PC-3 (cell line): ENCODE measurements at regions not wholly inside any gene's neighbourhood (a gene's known extent, or its start where the extent isn't known, plus 50 kb on each side); places are given as distances from the start of the nearest gene placed in this dataset.

Experiments used
- ATAC-seq: fragments of 200-7000 bp; cut with Tn5 transposase; 2 replicates; pipeline ENCODE4 v1.9.1; 2020; ENCODE audit warnings: mild to moderate bottlenecking, moderate library complexity
- BruUV-seq: library from RNA; stranded (reverse); fragments of 400-500 nt; replicated peaks from 2 replicates; lab custom pipeline; 2021; lab: Mats Ljungman, UMichigan
- CTCF ChIA-PET: fragments of 300-600 bp; sonication (Branson Sonifier 250); formaldehyde crosslinking; loops from one replicate; lab custom pipeline; 2022; ENCODE audit warnings: antibody characterized with exemption; lab: Charles Lee
- POLR2A ChIA-PET: fragments of 300-600 bp; sonication (Branson Sonifier 250); formaldehyde crosslinking; loops from one replicate; lab custom pipeline; 2022; ENCODE audit warnings: antibody characterized with exemption; ENCODE audit not compliant: unreplicated experiment; lab: Charles Lee
- DNase-seq: peaks from one replicate; pipeline ENCODE4 v3.0.0-alpha.2; 2015
- H2AFZ ChIP-seq: fragments of 300-600 bp; sonication (generic); 2 replicates; pipeline ENCODE4 v1.6.0; 2016; ENCODE audit warnings: antibody characterized with exemption, low read length
- H3F3A ChIP-seq: fragments of 300-600 bp; sonication (generic); one replicate; pipeline ENCODE4 v1.6.0; 2017; ENCODE audit warnings: antibody characterized with exemption, low read length, control low read depth, mild to moderate bottlenecking; ENCODE audit not compliant: unreplicated experiment
- H3K27ac ChIP-seq: fragments of 300-600 bp; sonication (generic); 2 replicates; pipeline ENCODE4 v1.5.1; 2016; ENCODE audit warnings: mild to moderate bottlenecking, low read length
- H3K27me3 ChIP-seq: fragments of 300-600 bp; sonication (generic); 2 replicates; pipeline ENCODE4 v1.6.1; 2016; ENCODE audit warnings: low read length, mixed read lengths
- H3K36me3 ChIP-seq: fragments of 300-600 bp; sonication (generic); 2 replicates; pipeline ENCODE4 v1.6.1; 2016; ENCODE audit warnings: low read depth, mixed run types, low read length, mixed read lengths
- H3K4me1 ChIP-seq: fragments of 300-600 bp; sonication (generic); 2 replicates; pipeline ENCODE4 v1.5.1; 2016; ENCODE audit warnings: low read length; ENCODE audit not compliant: insufficient read depth
- H3K4me2 ChIP-seq: fragments of 300-600 bp; sonication (generic); 2 replicates; pipeline ENCODE4 v1.6.0; 2016; ENCODE audit warnings: low read length
- H3K4me3 ChIP-seq: fragments of 300-600 bp; sonication (generic); 2 replicates; pipeline ENCODE4 v1.5.1; 2016; ENCODE audit warnings: mild to moderate bottlenecking, low read length, mixed read lengths
- H3K79me2 ChIP-seq: fragments of 300-600 bp; sonication (generic); 2 replicates; pipeline ENCODE4 v1.6.1; 2017; ENCODE audit warnings: low read length, mixed read lengths
- H3K9ac ChIP-seq: fragments of 300-600 bp; sonication (generic); 2 replicates; pipeline ENCODE4 v1.6.0; 2016; ENCODE audit warnings: mild to moderate bottlenecking, low read length
- H3K9me2 ChIP-seq: fragments of 300-600 bp; sonication (generic); replicated peaks from 2 replicates; pipeline ENCODE4 v1.6.1; 2016; ENCODE audit warnings: mixed run types, low read length, mixed read lengths
- H3K9me3 ChIP-seq: fragments of 300-600 bp; sonication (generic); 2 replicates; pipeline ENCODE4 v1.6.1; 2016; ENCODE audit warnings: low read length, mixed read lengths
- H4K20me1 ChIP-seq: fragments of 300-600 bp; sonication (generic); 2 replicates; pipeline ENCODE4 v1.6.1; 2016; ENCODE audit warnings: low read length, mixed read lengths
- CTCF ChIP-seq: fragments of 300-600 bp; sonication (generic); conservative IDR thresholded peaks from 2 replicates; pipeline ENCODE4 v1.5.1; 2017; ENCODE audit warnings: antibody characterized with exemption, low read depth, mild to moderate bottlenecking, low read length
- EZH2 ChIP-seq: fragments of 300-600 bp; sonication (generic); IDR thresholded peaks from one replicate; pipeline ENCODE4 v1.6.1; 2017; ENCODE audit warnings: antibody characterized with exemption, mild to moderate bottlenecking, low read length; ENCODE audit not compliant: unreplicated experiment
- EZH2phosphoT487 ChIP-seq: fragments of 300-600 bp; sonication (generic); IDR thresholded peaks from 2 replicates; pipeline ENCODE4 v1.6.1; 2018; ENCODE audit warnings: mild to moderate bottlenecking, antibody characterized with exemption, low read length, borderline replicate concordance
- intact Hi-C: fragments of 100-400 bp; cut with micrococcal nuclease; formaldehyde crosslinking; loops from 2 replicates; pipeline ENCODE4 v1.9.0; 2023

DNA sequence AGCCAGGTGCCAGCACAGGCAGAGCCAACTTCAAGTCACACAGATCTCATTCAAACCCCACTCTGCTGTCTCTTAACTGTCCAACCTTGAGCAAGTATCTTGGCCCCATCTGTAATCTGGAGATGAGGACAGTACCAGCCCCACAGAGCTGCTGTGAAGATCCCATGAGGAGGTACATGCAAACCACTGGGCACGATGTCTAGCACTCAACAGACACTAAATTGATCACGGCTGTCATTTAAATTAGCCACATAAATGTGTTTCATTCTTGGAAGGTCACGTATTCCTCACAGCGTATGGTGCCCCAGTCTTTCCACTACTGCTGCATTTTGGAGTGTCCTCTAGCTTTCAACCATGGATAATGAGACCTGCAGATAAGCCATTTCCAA lies 167.6 kb upstream of the ID2 start:
- H2AFZ ChIP-seq = no peak overlapping the region
- TF ChIP-seq EZH2phosphoT487 (no peak), EZH2 (no peak), CTCF (no peak)
- intact Hi-C loops = no loop called here
- no peaks in the 10 kb centered on the region for H3F3A ChIP-seq
- no peak overlapping the region for H3K27ac ChIP-seq
- H3K4me3 ChIP-seq = no peak overlapping the region
- no peaks in the 10 kb centered on the region for H3K9me2 ChIP-seq
- H3K79me2 ChIP-seq = no peaks in the 10 kb centered on the region
- CTCF ChIA-PET = no interaction called here
- no peaks in the 10 kb centered on the region for H3K4me1 ChIP-seq
- POLR2A ChIA-PET = no interaction called here
- H4K20me1 ChIP-seq = no peaks in the 10 kb centered on the region
- DNase-seq (no peak), ATAC-seq (no peak)
- H3K9me3 ChIP-seq = no peaks in the 10 kb centered on the region
- H3K4me2 ChIP-seq = no peak overlapping the region
- no peaks in the 10 kb centered on the region for H3K36me3 ChIP-seq
- H3K9ac ChIP-seq = no peak overlapping the region
- no peaks in the 10 kb centered on the region for H3K27me3 ChIP-seq
- no TSS peak for BruUV-seq

DNA sequence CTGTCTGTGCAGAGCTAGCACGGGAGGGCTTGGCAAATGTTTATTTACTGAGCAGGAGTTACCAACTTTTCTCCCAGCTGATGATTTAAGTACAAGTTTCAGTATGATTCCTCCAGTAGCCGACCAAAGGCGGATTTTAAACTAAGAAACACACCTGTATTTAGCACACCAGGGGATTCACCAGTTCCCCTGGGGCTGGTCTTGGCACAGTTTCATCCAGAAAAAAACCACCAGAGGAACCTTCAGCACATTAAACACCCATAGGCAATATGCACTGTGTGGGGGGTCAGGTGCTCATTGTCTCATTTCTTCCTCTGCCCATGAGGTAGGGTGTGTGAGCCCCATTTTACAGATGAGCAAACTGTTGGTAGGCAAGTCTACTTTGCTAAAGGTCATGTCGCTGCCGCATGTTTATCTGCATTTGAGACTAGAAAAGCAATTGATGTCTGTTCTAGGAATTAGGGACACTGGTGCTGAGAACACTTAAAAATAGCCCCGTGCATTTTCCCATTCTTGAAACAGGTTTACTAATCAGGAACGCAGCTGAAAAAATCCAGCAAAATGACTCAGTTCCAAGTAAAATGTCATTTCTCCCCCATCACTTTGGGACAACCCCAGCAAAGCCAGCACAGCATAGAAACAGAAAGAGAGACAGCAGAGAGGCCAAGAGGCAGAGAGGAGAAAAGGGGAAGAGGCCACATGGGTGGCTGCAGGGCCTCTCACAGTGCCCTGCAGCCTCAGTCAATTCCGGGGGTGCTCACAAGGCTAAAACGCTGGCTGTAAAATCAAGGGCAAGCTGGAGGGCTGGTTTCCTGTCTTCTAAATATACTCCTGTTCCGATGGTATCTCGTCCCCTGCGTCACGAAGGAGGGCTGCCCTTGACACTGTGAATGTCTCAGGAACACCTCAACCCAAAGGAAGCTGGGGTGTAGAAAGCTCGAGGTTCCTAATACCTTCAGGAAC lies 166.8 kb upstream of the ID2 start:
- intact Hi-C loops = no loop called here
- no TSS peak for BruUV-seq
- no peak overlapping the region for H3K4me3 ChIP-seq
- no peak overlapping the region for H2AFZ ChIP-seq
- no peak overlapping the region for H3K4me2 ChIP-seq
- ATAC-seq (no peak), DNase-seq (no peak)
- no peaks in the 10 kb centered on the region for H3K9me3 ChIP-seq
- no peaks in the 10 kb centered on the region for H4K20me1 ChIP-seq
- no peaks in the 10 kb centered on the region for H3F3A ChIP-seq
- no peaks in the 10 kb centered on the region for H3K9me2 ChIP-seq
- H3K9ac ChIP-seq = no peak overlapping the region
- TF ChIP-seq CTCF = no peak
- no peak for TF ChIP-seq EZH2
- TF ChIP-seq EZH2phosphoT487 = no peak
- ChIA-PET CTCF (no interaction called here), POLR2A (no interaction called here)
- no peaks in the 10 kb centered on the region for H3K27me3 ChIP-seq
- H3K4me1 ChIP-seq = no peaks in the 10 kb centered on the region
- H3K36me3 ChIP-seq = no peaks in the 10 kb centered on the region
- H3K27ac ChIP-seq = no peak overlapping the region
- no peaks in the 10 kb centered on the region for H3K79me2 ChIP-seq

- H3K79me2 ChIP-seq = no peaks in the 10 kb centered on the region
- no peak overlapping the region for H3K4me3 ChIP-seq
- H3F3A ChIP-seq = no peaks in the 10 kb centered on the region
- no peaks in the 10 kb centered on the region for H4K20me1 ChIP-seq
- no peaks in the 10 kb centered on the region for H3K27me3 ChIP-seq
- DNase-seq (no peak), ATAC-seq (no peak)
- no peak overlapping the region for H3K27ac ChIP-seq
- H3K9me2 ChIP-seq = no peaks in the 10 kb centered on the region
- BruUV-seq = no TSS peak
- H3K9me3 ChIP-seq = no peaks in the 10 kb centered on the region
- no peaks in the 10 kb centered on the region for H3K36me3 ChIP-seq
- POLR2A ChIA-PET = no interaction called here
- no peak overlapping the region for H3K4me2 ChIP-seq
- no peaks in the 10 kb centered on the region for H3K4me1 ChIP-seq
- intact Hi-C loops = no loop called here
- TF ChIP-seq EZH2 = no peak
- TF ChIP-seq CTCF = no peak
- no peak for TF ChIP-seq EZH2phosphoT487
- CTCF ChIA-PET = no interaction called here
- no peak overlapping the region for H2AFZ ChIP-seq
- H3K9ac ChIP-seq = no peak overlapping the region
These were observed 165.9 kb upstream of the ID2 start for GRCh38 chr2:8515864-8516533.
